ENCODE measurements at regions not wholly inside any gene's neighbourhood (a gene's known extent, or its start where the extent isn't known, plus 50 kb on each side); places are given as distances from the start of the nearest gene placed in this dataset.

- Mint-ChIP-seq H3K4me3 (no peak overlapping the region), H3K27ac (no peak overlapping the region), H3K36me3 (ENCODE audit: low read depth) (no peaks in the 10 kb centered on the region), H3K27me3 (no peaks in the 10 kb centered on the region), H3K4me1 (ENCODE audit: low read depth) (peaks cover under 1% of the 10 kb centered on the region), H3K9me3 (no peaks in the 10 kb centered on the region)
Measured at GRCh38 chr20:24745617-24746350, 203.3 kb upstream of the CST7 start.

- H3K4me1 Mint-ChIP-seq (ENCODE audit: low read depth): no peaks in the 10 kb centered on the region
- no peaks in the 10 kb centered on the region for H3K27me3 Mint-ChIP-seq
- H3K9me3 Mint-ChIP-seq: no peaks in the 10 kb centered on the region
- H3K4me3 Mint-ChIP-seq: no peak overlapping the region
- H3K36me3 Mint-ChIP-seq (ENCODE audit: low read depth): no peaks in the 10 kb centered on the region
- H3K27ac Mint-ChIP-seq: no peak overlapping the region
Measured at GRCh38 chr20:24746351-24746685, 202.8 kb upstream of the CST7 start.

- Mint-ChIP-seq H3K4me1 (ENCODE audit: low read depth) (no peaks in the 10 kb centered on the region), H3K36me3 (ENCODE audit: low read depth) (no peaks in the 10 kb centered on the region), H3K4me3 (no peak overlapping the region), H3K9me3 (no peaks in the 10 kb centered on the region), H3K27me3 (no peaks in the 10 kb centered on the region), H3K27ac (no peak overlapping the region)
Measured at GRCh38 chr20:24747010-24747712, 201.9 kb upstream of the CST7 start.

GRCh38 chr20:24747881-24748595 lies 201.0 kb upstream of the CST7 start:
- Mint-ChIP-seq H3K9me3 (no peaks in the 10 kb centered on the region), H3K27me3 (no peaks in the 10 kb centered on the region), H3K4me3 (no peak overlapping the region), H3K36me3 (ENCODE audit: low read depth) (no peaks in the 10 kb centered on the region), H3K27ac (no peak overlapping the region), H3K4me1 (ENCODE audit: low read depth) (no peaks in the 10 kb centered on the region)

GRCh38 chr20:24751551-24751950 lies 197.5 kb upstream of the CST7 start:
- no peaks in the 10 kb centered on the region for H3K27me3 Mint-ChIP-seq
- no peaks in the 10 kb centered on the region for H3K4me1 Mint-ChIP-seq (ENCODE audit: low read depth)
- H3K9me3 Mint-ChIP-seq: no peaks in the 10 kb centered on the region
- H3K4me3 Mint-ChIP-seq: no peak overlapping the region
- no peak overlapping the region for H3K27ac Mint-ChIP-seq
- H3K36me3 Mint-ChIP-seq (ENCODE audit: low read depth): no peaks in the 10 kb centered on the region

GRCh38 chr20:24752612-24753011 lies 196.5 kb upstream of the CST7 start:
- Mint-ChIP-seq H3K36me3 (ENCODE audit: low read depth) (no peaks in the 10 kb centered on the region), H3K27ac (no peak overlapping the region), H3K27me3 (no peaks in the 10 kb centered on the region), H3K4me3 (no peak overlapping the region), H3K9me3 (no peaks in the 10 kb centered on the region), H3K4me1 (ENCODE audit: low read depth) (no peaks in the 10 kb centered on the region)

GRCh38 chr20:24753130-24753529 lies 195.9 kb upstream of the CST7 start:
- H3K27me3 Mint-ChIP-seq: no peaks in the 10 kb centered on the region
- no peak overlapping the region for H3K4me3 Mint-ChIP-seq
- H3K36me3 Mint-ChIP-seq (ENCODE audit: low read depth): no peaks in the 10 kb centered on the region
- no peaks in the 10 kb centered on the region for H3K9me3 Mint-ChIP-seq
- no peak overlapping the region for H3K27ac Mint-ChIP-seq
- no peaks in the 10 kb centered on the region for H3K4me1 Mint-ChIP-seq (ENCODE audit: low read depth)

- H3K27ac Mint-ChIP-seq: no peak overlapping the region
- no peaks in the 10 kb centered on the region for H3K4me1 Mint-ChIP-seq (ENCODE audit: low read depth)
- no peaks in the 10 kb centered on the region for H3K9me3 Mint-ChIP-seq
- no peaks in the 10 kb centered on the region for H3K27me3 Mint-ChIP-seq
- H3K4me3 Mint-ChIP-seq: no peak overlapping the region
- no peaks in the 10 kb centered on the region for H3K36me3 Mint-ChIP-seq (ENCODE audit: low read depth)
Measured at GRCh38 chr20:24754691-24755090, 194.4 kb upstream of the CST7 start.

GRCh38 chr20:24755411-24755922 lies 193.6 kb upstream of the CST7 start:
- Mint-ChIP-seq H3K27me3 (no peaks in the 10 kb centered on the region), H3K27ac (no peak overlapping the region), H3K36me3 (ENCODE audit: low read depth) (no peaks in the 10 kb centered on the region), H3K4me3 (no peak overlapping the region), H3K4me1 (ENCODE audit: low read depth) (no peaks in the 10 kb centered on the region), H3K9me3 (no peaks in the 10 kb centered on the region)

- no peaks in the 10 kb centered on the region for H3K9me3 Mint-ChIP-seq
- no peaks in the 10 kb centered on the region for H3K36me3 Mint-ChIP-seq (ENCODE audit: low read depth)
- no peak overlapping the region for H3K27ac Mint-ChIP-seq
- no peak overlapping the region for H3K4me3 Mint-ChIP-seq
- H3K27me3 Mint-ChIP-seq: no peaks in the 10 kb centered on the region
- H3K4me1 Mint-ChIP-seq (ENCODE audit: low read depth): no peaks in the 10 kb centered on the region
Measured at GRCh38 chr20:24756292-24757025, 192.6 kb upstream of the CST7 start.

- no peaks in the 10 kb centered on the region for H3K9me3 Mint-ChIP-seq
- no peak overlapping the region for H3K4me3 Mint-ChIP-seq
- peaks cover 10% of the 10 kb centered on the region for H3K27me3 Mint-ChIP-seq
- H3K4me1 Mint-ChIP-seq (ENCODE audit: low read depth): no peaks in the 10 kb centered on the region
- no peaks in the 10 kb centered on the region for H3K36me3 Mint-ChIP-seq (ENCODE audit: low read depth)
- H3K27ac Mint-ChIP-seq: no peak overlapping the region
Measured at GRCh38 chr20:24761220-24762065, 187.6 kb upstream of the CST7 start.

GRCh38 chr20:24762371-24762770 lies 186.7 kb upstream of the CST7 start:
- Mint-ChIP-seq H3K9me3 (no peaks in the 10 kb centered on the region), H3K4me3 (no peak overlapping the region), H3K4me1 (ENCODE audit: low read depth) (no peaks in the 10 kb centered on the region), H3K27ac (no peak overlapping the region), H3K36me3 (ENCODE audit: low read depth) (no peaks in the 10 kb centered on the region), H3K27me3 (peaks cover 10% of the 10 kb centered on the region)

GRCh38 chr20:24762791-24763350 lies 186.2 kb upstream of the CST7 start:
- no peak overlapping the region for H3K27ac Mint-ChIP-seq
- H3K4me3 Mint-ChIP-seq: no peak overlapping the region

More at GRCh38 chr20:24762791-24763350, 186.2 kb upstream of the CST7 start:
- no peaks in the 10 kb centered on the region for H3K4me1 Mint-ChIP-seq (ENCODE audit: low read depth)
- no peaks in the 10 kb centered on the region for H3K36me3 Mint-ChIP-seq (ENCODE audit: low read depth)
- H3K27me3 Mint-ChIP-seq: peaks cover 10% of the 10 kb centered on the region
- H3K9me3 Mint-ChIP-seq: no peaks in the 10 kb centered on the region

All from stimulated activated naive CD8-positive, alpha-beta T cell treated with anti-CD3 and anti-CD28 coated beads, Interleukin-15, Interleukin-2, amounts not matched to agents 100 ng/mL and 50 ng/mL, for 24 hours (primary cell).